K562 (cell line): ENCODE measurements at regions not wholly inside any gene's neighbourhood (a gene's known extent, or its start where the extent isn't known, plus 50 kb on each side); places are given as distances from the start of the nearest gene placed in this dataset.
"Not testable (repeated sequence)": the region's sequence is repeated elsewhere in the genome, so short reads cannot be mapped to it uniquely, and the experiment has no call there.

Source experiments
- ATAC-seq: fragments of 200-7000 bp; cut with Tn5 transposase; 3 replicates; pipeline ENCODE4 v1.9.1; 2020; ENCODE audit warnings: moderate library complexity
- BruUV-seq: library from RNA; stranded (reverse); fragments of 400-500 nt; replicated peaks from 2 replicates; lab custom pipeline; 2021; lab: Mats Ljungman, UMichigan
- CTCF ChIA-PET: fragments of 300-600 bp; formaldehyde crosslinking; extraction: SDS; loops from one replicate; lab custom pipeline; 2021; ENCODE audit warnings: low intra/inter-chr PET ratio; lab: Yijun Ruan, JAX
- POLR2A ChIA-PET: fragments of 300-600, 350-650 bp; sonication (Branson Sonifier 250); formaldehyde crosslinking; extraction: SDS; loops from one replicate; lab custom pipeline; 2021; ENCODE audit warnings: antibody characterized with exemption, inconsistent platforms; lab: Yijun Ruan, JAX
- DNase-seq, 4 experiments: peaks; one replicate each; pipeline versions ENCODE4 v3.0.0 to v3.0.0-alpha.2; 2011 to 2018; ENCODE audit warnings: low spot score in 3 of 4, mixed read lengths in 3 of 4; ENCODE audit errors: extremely low read depth in 1 of 4
- FAIRE-seq: peaks from 2 replicates; lab custom pipeline; 2011; peaks lifted over from hg19 to GRCh38; lab: Jason Lieb, UNC
- H2AFZ ChIP-seq: 2 replicates; pipeline ENCODE4 v1.6.0; 2011; ENCODE audit warnings: low read depth, low read length, control low read depth, inconsistent platforms
- H3K27ac ChIP-seq: fragments of 200-600 bp; 3 replicates; pipeline ENCODE4 v1.8.0; 2011; ENCODE audit warnings: low read depth, mild to moderate bottlenecking, control low read depth, inconsistent platforms, low read length, moderate library complexity, mixed read lengths; ENCODE audit errors: extremely low read depth
- H3K27me3 ChIP-seq, 2 experiments: fragments of 300-600 bp in 1 of 2; 2 replicates in 1 of 2; 3 replicates in 1 of 2; pipeline versions ENCODE4 v1.6.0 to v1.8.0; 2011; ENCODE audit warnings: inconsistent platforms in 2 of 2, low read length in 2 of 2, mild to moderate bottlenecking in 1 of 2, mixed read lengths in 1 of 2, moderate library complexity in 1 of 2; ENCODE audit not compliant: control insufficient read depth in 2 of 2, insufficient read depth in 2 of 2
- H3K36me3 ChIP-seq: fragments of 300-600 bp; 3 replicates; pipeline ENCODE4 v1.8.0; 2011; ENCODE audit warnings: mild to moderate bottlenecking, low read length, inconsistent platforms; ENCODE audit not compliant: control insufficient read depth, insufficient read depth
- H3K4me1 ChIP-seq, 2 experiments: fragments of 200-600 bp in 1 of 2; replicated peaks in 1 of 2; 2 replicates in 1 of 2; 3 replicates in 1 of 2; pipeline versions ENCODE4 v1.5.1 to v1.8.0; 2011; ENCODE audit warnings: inconsistent platforms in 2 of 2, low read length in 2 of 2, mild to moderate bottlenecking in 1 of 2, mixed read lengths in 1 of 2, moderate library complexity in 1 of 2; ENCODE audit not compliant: control insufficient read depth in 2 of 2, insufficient read depth in 2 of 2
- H3K4me2 ChIP-seq: 2 replicates; pipeline ENCODE4 v1.6.1; 2011; ENCODE audit warnings: low read length, control low read depth, inconsistent platforms, mixed read lengths; ENCODE audit not compliant: insufficient read depth
- H3K4me3 ChIP-seq: fragments of 200-600 bp; sonication (generic), shearing (Covaris generic); 2 replicates; pipeline ENCODE4 v1.5.1; 2016; ENCODE audit warnings: control low read depth, inconsistent platforms
- H3K79me2 ChIP-seq: fragments of 200-600 bp; 3 replicates; pipeline ENCODE4 v1.8.0; 2011; ENCODE audit warnings: low read length, inconsistent platforms; ENCODE audit not compliant: control insufficient read depth, insufficient read depth
- H3K9ac ChIP-seq, 2 experiments: 2 replicates each; pipeline versions ENCODE4 v1.6.0 to v1.6.1; 2011; ENCODE audit warnings: low read depth in 2 of 2, low read length in 2 of 2, control low read depth in 1 of 2, inconsistent platforms in 1 of 2, mild to moderate bottlenecking in 1 of 2, mixed read lengths in 1 of 2; ENCODE audit not compliant: insufficient read depth in 1 of 2
- H3K9me1 ChIP-seq: one replicate; pipeline ENCODE4 v1.6.0; 2011; ENCODE audit warnings: inconsistent platforms, mild to moderate bottlenecking, low read length, moderate library complexity; ENCODE audit not compliant: control insufficient read depth, insufficient read depth
- H3K9me3 ChIP-seq: replicated peaks from 2 replicates; pipeline ENCODE4 v1.5.1; 2011; ENCODE audit warnings: low read depth, low read length, inconsistent platforms; ENCODE audit not compliant: control insufficient read depth, insufficient read depth
- H4K20me1 ChIP-seq: replicated peaks from 2 replicates; pipeline ENCODE4 v1.6.1; 2011; ENCODE audit warnings: low read length, inconsistent platforms, mixed read lengths; ENCODE audit not compliant: control insufficient read depth, insufficient read depth
- WGBS: fragments of 100-300 bp; shearing (Covaris generic); methylation state at CpG from one replicate; pipeline ENCODE4 v1.1.6; 2016; ENCODE audit warnings: low coverage, mixed read lengths; ENCODE audit not compliant: insufficient coverage; ENCODE audit errors: missing lambda C conversion rate; 5-methylcytosine and 5-hydroxymethylcytosine counted together
- in situ Hi-C: fragments of 300-500 bp; cut with MboI; formaldehyde crosslinking; loops from 4 replicates; pipeline ENCODE4 v1.15.0; 2018; ENCODE audit warnings: inconsistent platforms, mixed read lengths
- intact Hi-C: fragments of 100-400 bp; cut with micrococcal nuclease; formaldehyde crosslinking; loops from 2 replicates; pipeline ENCODE4 v1.14.2; 2022
- TF ChIP-seq, protein P1 (sequence below): fragments of 250-450 bp; sonication (Bioruptor Pico); IDR thresholded peaks from 2 replicates; pipeline ENCODE4 v1.8.0; 2022; ENCODE audit warnings: moderate library complexity, mild to moderate bottlenecking, inconsistent platforms

- FAIRE-seq (no peak), DNase-seq (no peak)
- no peaks in the 10 kb centered on the region for H3K79me2 ChIP-seq
- POLR2A ChIA-PET: interaction anchor here (1.5 kb wide), 1 partner anchor 15 kb away, joined by 3 read pairs; no protein-coding TSS in a partner anchor
- H2AFZ ChIP-seq: no peak overlapping the region
- no peak overlapping the region for H3K9ac ChIP-seq
- no peak overlapping the region for H3K27ac ChIP-seq
- H3K4me1 ChIP-seq: no peaks in the 10 kb centered on the region
- H3K9me3 ChIP-seq: no peaks in the 10 kb centered on the region
- no peaks in the 10 kb centered on the region for H3K9me1 ChIP-seq
- H3K27me3 ChIP-seq: peaks cover 0 to 5% of the 10 kb centered on the region in 2 experiments; a peak in 2 of 5 replicates
- BruUV-seq: no TSS peak
- TF ChIP-seq, protein P1, sequence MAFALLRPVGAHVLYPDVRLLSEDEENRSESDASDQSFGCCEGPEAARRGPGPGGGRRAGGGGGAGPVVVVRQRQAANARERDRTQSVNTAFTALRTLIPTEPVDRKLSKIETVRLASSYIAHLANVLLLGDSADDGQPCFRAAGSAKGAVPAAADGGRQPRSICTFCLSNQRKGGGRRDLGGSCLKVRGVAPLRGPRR: no peak
- TF ChIP-seq, all 486 proteins: peak for 0
- no peak for ATAC-seq
- Histone ChIP-seq H3K4me2 (no peak overlapping the region), H3K4me3 (no peak overlapping the region), H3K36me3 (no peaks in the 10 kb centered on the region), H4K20me1 (no peaks in the 10 kb centered on the region)
- intact Hi-C loops (no loop called here), in situ Hi-C loops (no loop called here)
- WGBS: 0% methylated on average over 1 of the region's 1 CpG
- CTCF ChIA-PET: no interaction called here
These were observed 202.8 kb upstream of the PELI2 start for GRCh38 chr14:55915456-55915855.

- ATAC-seq, H3K79me2 ChIP-seq, H2AFZ ChIP-seq, H3K9me3 ChIP-seq, H3K27me3 ChIP-seq, BruUV-seq, FAIRE-seq, POLR2A ChIA-PET, DNase-seq, H3K4me2 ChIP-seq, H3K4me3 ChIP-seq, H4K20me1 ChIP-seq, H3K9me1 ChIP-seq, H3K27ac ChIP-seq, CTCF ChIA-PET, H3K4me1 ChIP-seq, intact Hi-C loops, H3K36me3 ChIP-seq, in situ Hi-C loops, H3K9ac ChIP-seq: not testable (repeated sequence)
- WGBS: 0% methylated on average over 11 of the region's 13 CpGs
These were observed 198.4 kb upstream of the PELI2 start for GRCh38 chr14:55919800-55920199.
